Panc1 (cell line): ENCODE measurements at regions not wholly inside any gene's neighbourhood (a gene's known extent, or its start where the extent isn't known, plus 50 kb on each side); places are given as distances from the start of the nearest gene placed in this dataset.

ENCODE experiments used
- CTCF ChIP-seq: fragments of 450-650 bp; IDR thresholded peaks from 2 replicates; pipeline ENCODE4 v1.5.1; 2017; ENCODE audit warnings: mild to moderate bottlenecking
- REST ChIP-seq, 2 experiments: IDR thresholded peaks; 2 replicates each; pipeline ENCODE4 v1.6.1; 2011 to 2012; ENCODE audit warnings: low read depth in 2 of 2, control low read depth in 1 of 2, low read length in 1 of 2, mild to moderate bottlenecking in 1 of 2, moderate library complexity in 1 of 2; ENCODE audit not compliant: insufficient read depth in 1 of 2

- no peak for TF ChIP-seq REST (IDR thresholded peaks at IDR 0.05; ENCODE audit: insufficient read depth in 1 of 2, low read depth in 2 of 2, low read length in 1 of 2)
- no peak for TF ChIP-seq CTCF
These were observed 183.4 kb upstream of the PLEKHA5 start for GRCh38 chr12:18946106-18946505.
